Activated CD4-positive, alpha-beta T cell treated with anti-CD3 and anti-CD28 coated beads, Interleukin-2, amount 10 ng/mL, durations not matched to agents 7 days and 5 days (primary cell): ENCODE measurements at regions not wholly inside any gene's neighbourhood (a gene's known extent, or its start where the extent isn't known, plus 50 kb on each side); places are given as distances from the start of the nearest gene placed in this dataset.
"Not testable (repeated sequence)": the region's sequence is repeated elsewhere in the genome, so short reads cannot be mapped to it uniquely, and the experiment has no call there.

ENCODE experiments used
- CTCF ChIA-PET: fragments of 350-600 bp; sonication (Branson Sonifier 250); formaldehyde crosslinking; loops from one replicate; lab custom pipeline; 2021; ENCODE audit warnings: antibody characterized with exemption; lab: Charles Lee
- POLR2A ChIA-PET: fragments of 350-600 bp; sonication (Branson Sonifier 250); formaldehyde crosslinking; loops from one replicate; lab custom pipeline; 2021; ENCODE audit warnings: antibody characterized with exemption; lab: Charles Lee
- DNase-seq: peaks from one replicate; pipeline ENCODE4 v3.0.0-alpha.2; 2020
- H3K27ac Mint-ChIP-seq: one replicate; pipeline ENCODE4 v1.8.0; 2021; ENCODE audit warnings: mild to moderate bottlenecking, moderate library complexity, mixed read lengths
- H3K27me3 Mint-ChIP-seq: one replicate; pipeline ENCODE4 v1.8.0; 2021; ENCODE audit warnings: mixed read lengths
- H3K36me3 Mint-ChIP-seq: one replicate; pipeline ENCODE4 v1.8.0; 2021; ENCODE audit warnings: low read depth, mixed read lengths
- H3K4me1 Mint-ChIP-seq: one replicate; pipeline ENCODE4 v1.8.0; 2021; ENCODE audit warnings: mixed read lengths
- H3K4me3 Mint-ChIP-seq: one replicate; pipeline ENCODE4 v1.8.0; 2021; ENCODE audit warnings: mild to moderate bottlenecking, moderate library complexity, mixed read lengths
- H3K9me3 Mint-ChIP-seq: one replicate; pipeline ENCODE4 v1.8.0; 2021; ENCODE audit warnings: mixed read lengths

DNA sequence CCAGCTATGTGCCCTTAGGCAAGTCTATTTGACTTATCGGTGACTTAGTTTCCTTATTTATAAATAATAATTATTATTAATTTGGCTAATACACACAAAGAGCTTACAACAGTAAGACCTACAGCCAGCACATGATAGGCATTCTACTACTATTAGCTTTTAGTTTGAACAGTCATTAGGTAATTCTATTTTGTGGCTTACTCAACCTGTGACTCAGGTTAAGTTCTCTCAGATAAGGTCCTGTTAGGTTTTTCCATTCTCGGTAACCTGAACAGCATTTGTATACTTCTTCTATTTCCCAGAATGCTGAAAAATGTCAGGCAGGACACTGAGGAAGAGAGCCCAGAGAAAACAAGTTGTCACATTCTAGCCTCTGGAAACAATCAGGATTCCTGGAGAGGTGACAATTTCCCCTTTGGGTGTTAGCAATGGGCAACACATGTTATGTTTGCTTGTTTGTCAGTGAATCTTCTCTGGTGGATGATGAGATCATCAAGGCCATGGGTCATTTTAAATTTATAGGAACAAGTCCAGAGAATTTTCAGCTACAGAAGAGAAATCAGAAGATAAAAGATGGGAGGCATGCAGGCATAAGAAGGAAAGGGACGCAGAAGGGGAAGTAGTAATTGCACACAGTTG, 2144.7 kb downstream of the PCDH7 start:
- H3K4me1 Mint-ChIP-seq: no peaks in the 10 kb centered on the region
- H3K27ac Mint-ChIP-seq: no peak overlapping the region
- H3K9me3 Mint-ChIP-seq: peaks cover 6% of the 10 kb centered on the region
- no peaks in the 10 kb centered on the region for H3K36me3 Mint-ChIP-seq
- ChIA-PET POLR2A (no interaction called here), CTCF (no interaction called here)
- no peaks in the 10 kb centered on the region for H3K27me3 Mint-ChIP-seq
- DNase-seq: no peak
- no peak overlapping the region for H3K4me3 Mint-ChIP-seq

DNA sequence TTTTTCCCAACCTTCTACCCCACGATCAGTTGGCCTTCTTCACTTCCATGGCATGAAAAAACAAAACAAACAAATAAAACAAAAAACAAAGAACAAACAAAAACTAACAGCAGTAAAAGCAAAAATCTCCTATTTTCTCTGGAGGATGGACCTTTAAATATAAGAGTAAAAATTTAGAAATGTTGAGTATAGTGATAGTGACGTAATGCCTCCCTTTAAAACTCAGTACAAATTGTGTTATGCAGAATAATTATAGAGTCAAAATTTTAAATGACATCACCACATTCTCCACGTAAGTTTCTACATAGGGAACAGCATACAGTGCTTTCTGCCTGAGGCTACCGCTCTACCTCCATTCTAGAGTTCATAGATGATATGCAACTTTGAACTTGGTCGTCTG, 2156.4 kb downstream of the PCDH7 start:
- Mint-ChIP-seq H3K4me1 (no peaks in the 10 kb centered on the region), H3K27me3 (no peaks in the 10 kb centered on the region), H3K9me3 (peaks cover 6% of the 10 kb centered on the region), H3K36me3 (no peaks in the 10 kb centered on the region), H3K27ac (no peak overlapping the region), H3K4me3 (no peak overlapping the region)
- CTCF ChIA-PET: no interaction called here
- POLR2A ChIA-PET: no interaction called here
- DNase-seq: no peak

DNA sequence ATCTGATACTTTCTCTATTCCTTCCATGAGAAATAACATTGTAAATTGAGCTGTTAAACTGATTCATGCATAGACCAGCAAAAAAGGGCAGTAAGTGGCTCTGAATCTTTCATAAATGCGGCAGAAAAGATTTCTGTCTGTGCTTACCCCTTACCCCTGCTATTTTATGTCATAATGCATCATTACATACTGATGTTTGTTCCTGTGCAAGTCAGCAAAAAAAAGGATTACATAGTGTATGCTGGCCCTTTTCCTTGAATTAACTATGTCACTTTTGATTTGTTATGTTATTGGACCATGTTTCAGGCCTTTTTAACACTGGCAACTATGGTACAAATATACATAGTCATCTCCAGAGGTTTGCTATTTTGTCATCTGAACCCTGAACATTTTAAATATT, 2159.7 kb downstream of the PCDH7 start:
- POLR2A ChIA-PET: no interaction called here
- no peaks in the 10 kb centered on the region for H3K27me3 Mint-ChIP-seq
- no peak overlapping the region for H3K4me3 Mint-ChIP-seq
- H3K9me3 Mint-ChIP-seq: peaks cover 3% of the 10 kb centered on the region
- no peak overlapping the region for H3K27ac Mint-ChIP-seq
- no peaks in the 10 kb centered on the region for H3K4me1 Mint-ChIP-seq
- CTCF ChIA-PET: no interaction called here
- DNase-seq: no peak
- H3K36me3 Mint-ChIP-seq: no peaks in the 10 kb centered on the region

DNA sequence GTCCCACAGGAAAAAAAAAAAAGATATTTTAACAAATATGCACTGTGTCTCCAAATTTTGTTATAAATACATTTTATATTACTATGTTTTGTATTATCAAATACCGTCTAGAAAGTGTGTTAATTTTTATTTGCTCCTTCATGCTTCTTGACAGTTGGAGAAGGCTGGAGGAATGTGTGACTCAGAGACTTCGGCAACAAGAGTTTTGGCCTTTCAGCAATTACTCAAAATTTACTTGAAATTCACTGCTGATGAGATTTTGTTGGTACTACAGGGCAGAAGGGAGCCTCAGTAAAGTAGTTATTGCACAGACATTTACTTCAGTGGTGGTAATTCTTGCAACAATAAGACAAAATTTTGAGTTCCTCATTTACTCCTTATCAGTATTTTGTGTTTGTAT, 2164.0 kb downstream of the PCDH7 start:
- Mint-ChIP-seq H3K4me1 (no peaks in the 10 kb centered on the region), H3K27me3 (no peaks in the 10 kb centered on the region), H3K27ac (no peak overlapping the region), H3K36me3 (no peaks in the 10 kb centered on the region), H3K4me3 (no peak overlapping the region), H3K9me3 (no peaks in the 10 kb centered on the region)
- ChIA-PET POLR2A (no interaction called here), CTCF (no interaction called here)
- no peak for DNase-seq

DNA sequence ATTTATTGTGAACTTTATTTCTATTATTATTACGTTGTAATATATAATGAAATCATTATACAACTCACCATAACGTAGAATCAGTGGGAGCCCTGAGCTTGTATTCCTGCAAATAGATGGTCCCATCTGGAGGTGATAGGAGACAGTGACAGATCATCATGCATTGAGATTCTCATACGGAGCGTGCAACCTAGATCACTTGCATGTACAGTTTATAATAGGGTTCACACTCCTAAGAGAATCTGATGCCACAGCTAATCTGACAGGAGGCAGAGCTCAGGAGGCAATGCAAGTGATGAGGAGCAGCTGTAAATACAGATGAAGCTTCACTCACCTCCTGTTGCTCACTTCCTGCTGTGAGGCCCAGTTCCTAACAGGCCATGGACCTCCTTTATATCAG, 2170.2 kb downstream of the PCDH7 start:
- DNase-seq: no peak
- no peaks in the 10 kb centered on the region for H3K36me3 Mint-ChIP-seq
- peaks cover 2% of the 10 kb centered on the region for H3K9me3 Mint-ChIP-seq
- no peaks in the 10 kb centered on the region for H3K27me3 Mint-ChIP-seq
- no peak overlapping the region for H3K27ac Mint-ChIP-seq
- H3K4me1 Mint-ChIP-seq: no peaks in the 10 kb centered on the region
- ChIA-PET CTCF (no interaction called here), POLR2A (no interaction called here)
- H3K4me3 Mint-ChIP-seq: no peak overlapping the region

DNA sequence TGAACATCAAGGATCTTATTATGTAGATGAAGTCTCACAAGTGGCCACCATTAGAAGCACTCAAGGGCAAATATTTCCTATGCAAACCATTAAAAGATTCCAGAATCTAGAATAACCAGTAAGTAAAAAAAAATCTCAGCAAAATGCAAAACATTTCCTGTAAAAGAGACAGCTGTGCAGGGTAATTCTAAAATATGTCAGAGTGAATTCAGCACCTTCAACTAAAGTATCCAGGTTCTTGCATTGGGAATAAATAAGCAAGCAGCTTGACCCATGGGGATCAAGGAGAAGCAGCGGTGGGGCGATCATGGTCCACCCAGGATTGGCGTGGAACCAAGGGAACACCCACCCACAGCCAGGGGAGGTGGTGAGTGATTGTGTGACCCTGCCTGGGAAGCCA, 2188.9 kb downstream of the PCDH7 start:
- Mint-ChIP-seq H3K27me3 (no peaks in the 10 kb centered on the region), H3K4me3 (no peak overlapping the region), H3K36me3 (no peaks in the 10 kb centered on the region), H3K9me3 (peaks cover 14% of the 10 kb centered on the region), H3K27ac (no peak overlapping the region), H3K4me1 (no peaks in the 10 kb centered on the region)
- no peak for DNase-seq
- ChIA-PET POLR2A (no interaction called here), CTCF (no interaction called here)

DNA sequence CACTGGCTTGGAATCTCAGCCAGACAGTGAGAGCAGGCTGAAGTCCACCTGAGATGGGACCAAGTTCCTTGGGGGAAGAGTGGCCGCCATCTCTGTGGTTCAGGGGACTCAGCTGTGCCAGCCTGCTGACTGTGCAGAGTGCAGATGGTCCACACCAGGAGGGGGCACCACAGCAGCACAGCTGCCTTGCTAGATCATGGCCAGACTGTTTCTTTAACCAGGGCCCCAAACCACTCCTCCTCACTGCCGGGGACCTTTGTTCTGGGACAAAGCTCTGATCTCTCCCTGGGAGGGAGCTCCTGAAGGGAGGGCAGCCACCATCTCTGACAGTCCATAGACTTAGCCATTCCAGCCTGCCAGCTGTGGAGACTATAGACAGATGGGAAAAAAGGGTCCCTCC, 2189.6 kb downstream of the PCDH7 start:
- ChIA-PET CTCF (no interaction called here), POLR2A (no interaction called here)
- peaks cover 14% of the 10 kb centered on the region for H3K9me3 Mint-ChIP-seq
- H3K27ac Mint-ChIP-seq: no peak overlapping the region
- H3K36me3 Mint-ChIP-seq: no peaks in the 10 kb centered on the region
- H3K4me3 Mint-ChIP-seq: no peak overlapping the region
- no peaks in the 10 kb centered on the region for H3K27me3 Mint-ChIP-seq
- no peaks in the 10 kb centered on the region for H3K4me1 Mint-ChIP-seq
- no peak for DNase-seq

DNA sequence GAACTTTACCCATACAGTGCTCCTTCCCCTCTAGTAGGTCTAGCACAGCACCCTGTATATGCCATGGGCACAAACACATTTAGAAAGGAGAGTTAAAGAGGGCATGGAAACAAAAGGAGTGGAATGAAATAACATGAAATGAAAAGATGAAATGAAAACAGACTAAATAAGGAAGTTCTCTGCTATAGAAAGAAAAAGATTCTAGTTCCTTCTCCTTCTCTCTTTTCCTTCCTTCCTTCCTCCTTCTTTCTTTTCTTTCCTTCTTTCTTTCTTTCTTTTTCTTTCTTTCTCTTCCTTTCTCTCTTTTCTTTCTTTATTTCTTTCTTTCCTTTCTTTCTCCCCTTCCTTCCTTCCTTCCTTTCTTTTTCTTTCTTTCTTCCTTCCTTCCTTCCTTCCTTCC, 2197.4 kb downstream of the PCDH7 start:
- Mint-ChIP-seq H3K9me3 (peaks cover 3% of the 10 kb centered on the region), H3K4me1 (no peaks in the 10 kb centered on the region), H3K36me3 (no peaks in the 10 kb centered on the region), H3K27me3 (no peaks in the 10 kb centered on the region), H3K4me3 (no peak overlapping the region), H3K27ac (no peak overlapping the region)
- DNase-seq: no peak
- POLR2A ChIA-PET: no interaction called here
- CTCF ChIA-PET: no interaction called here

DNA sequence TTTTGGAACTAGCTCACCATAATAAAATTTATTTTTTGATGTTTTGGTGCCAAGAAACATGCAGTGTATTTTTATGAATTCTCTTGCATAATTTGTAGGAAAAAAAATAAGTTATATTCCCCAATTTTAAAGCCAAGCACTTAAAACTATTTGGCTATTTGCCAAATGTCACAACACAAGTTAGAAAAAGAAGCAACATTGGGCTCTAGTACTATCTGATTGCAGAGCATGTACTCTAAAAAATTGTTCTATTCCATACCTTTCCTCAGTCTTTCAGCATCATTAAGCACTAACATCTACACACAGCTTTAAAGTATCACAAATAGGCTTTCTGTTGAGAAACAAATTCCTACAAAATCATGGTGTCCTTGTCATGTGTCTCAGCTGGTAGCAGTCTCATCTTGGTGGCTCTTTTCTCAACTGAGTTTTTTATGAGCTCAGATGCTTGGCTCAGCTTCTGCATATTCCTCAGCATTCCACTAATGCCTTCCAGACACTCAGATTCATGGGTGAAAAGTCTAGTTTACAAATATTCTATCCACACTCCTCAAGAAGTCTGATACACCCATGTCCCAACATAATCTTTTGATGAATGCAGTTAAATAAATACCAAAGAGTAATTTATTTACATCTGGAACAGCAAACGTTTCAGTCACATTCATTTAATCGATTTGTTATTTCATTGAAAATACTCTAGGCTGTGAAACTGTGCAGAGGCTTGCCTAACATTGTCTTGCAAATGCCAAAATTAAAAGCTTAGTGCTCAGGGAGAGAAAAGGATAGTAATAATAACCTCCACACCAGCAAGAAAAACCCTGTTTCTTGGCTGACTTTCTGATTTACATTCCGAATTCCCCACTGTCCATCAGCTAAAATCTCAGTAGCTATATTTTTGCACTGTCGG, 2209.9 kb downstream of the PCDH7 start:
- no peak overlapping the region for H3K27ac Mint-ChIP-seq
- ChIA-PET CTCF (no interaction called here), POLR2A (no interaction called here)
- H3K4me1 Mint-ChIP-seq: no peaks in the 10 kb centered on the region
- no peaks in the 10 kb centered on the region for H3K27me3 Mint-ChIP-seq
- no peak for DNase-seq
- no peak overlapping the region for H3K4me3 Mint-ChIP-seq
- H3K36me3 Mint-ChIP-seq: no peaks in the 10 kb centered on the region
- H3K9me3 Mint-ChIP-seq: peaks cover 8% of the 10 kb centered on the region

DNA sequence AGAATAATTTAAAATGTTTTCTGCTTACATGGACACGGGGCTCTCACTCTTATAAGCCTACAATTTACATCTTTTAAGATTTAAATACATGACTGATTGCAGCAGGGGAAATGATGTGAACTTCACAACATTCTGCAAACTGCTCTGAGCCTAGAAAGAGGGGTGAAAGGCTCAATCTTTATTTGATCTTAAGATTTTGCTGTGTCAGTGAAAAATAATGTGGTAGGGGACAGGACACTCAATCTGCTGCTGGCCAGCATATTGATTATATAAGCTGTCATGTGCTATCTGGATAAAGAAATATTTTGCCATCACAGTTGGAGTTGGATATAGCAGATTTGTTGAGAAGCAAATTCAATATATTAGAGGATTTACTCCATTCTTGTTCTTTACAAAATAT, 2210.5 kb downstream of the PCDH7 start:
- Mint-ChIP-seq H3K36me3 (no peaks in the 10 kb centered on the region), H3K4me1 (no peaks in the 10 kb centered on the region), H3K9me3 (peaks cover 8% of the 10 kb centered on the region), H3K4me3 (no peak overlapping the region), H3K27ac (no peak overlapping the region), H3K27me3 (no peaks in the 10 kb centered on the region)
- DNase-seq: no peak
- POLR2A ChIA-PET: no interaction called here
- CTCF ChIA-PET: no interaction called here

DNA sequence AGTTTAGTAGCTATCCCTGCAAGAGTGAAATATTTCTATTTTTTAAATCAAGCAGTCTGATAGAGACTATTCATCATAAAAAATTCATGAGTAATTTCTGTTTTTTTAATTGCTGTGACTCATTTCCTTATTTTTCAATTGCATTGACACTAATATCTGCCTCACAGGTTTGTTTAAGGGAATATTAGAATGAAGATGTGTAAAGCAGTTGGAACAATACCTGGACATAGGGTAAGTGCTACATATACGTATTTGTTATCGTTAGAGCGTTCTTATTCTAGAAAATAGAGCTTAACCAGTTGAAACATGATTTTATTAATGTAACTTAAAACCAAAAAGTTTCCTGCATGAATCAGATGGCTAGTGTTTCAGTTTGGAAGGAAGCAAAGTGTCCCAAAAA, 2211.3 kb downstream of the PCDH7 start:
- DNase-seq: no peak
- no peak overlapping the region for H3K4me3 Mint-ChIP-seq
- ChIA-PET CTCF (no interaction called here), POLR2A (no interaction called here)
- H3K36me3 Mint-ChIP-seq: no peaks in the 10 kb centered on the region
- no peaks in the 10 kb centered on the region for H3K4me1 Mint-ChIP-seq
- no peaks in the 10 kb centered on the region for H3K27me3 Mint-ChIP-seq
- no peak overlapping the region for H3K27ac Mint-ChIP-seq
- peaks cover 6% of the 10 kb centered on the region for H3K9me3 Mint-ChIP-seq

DNA sequence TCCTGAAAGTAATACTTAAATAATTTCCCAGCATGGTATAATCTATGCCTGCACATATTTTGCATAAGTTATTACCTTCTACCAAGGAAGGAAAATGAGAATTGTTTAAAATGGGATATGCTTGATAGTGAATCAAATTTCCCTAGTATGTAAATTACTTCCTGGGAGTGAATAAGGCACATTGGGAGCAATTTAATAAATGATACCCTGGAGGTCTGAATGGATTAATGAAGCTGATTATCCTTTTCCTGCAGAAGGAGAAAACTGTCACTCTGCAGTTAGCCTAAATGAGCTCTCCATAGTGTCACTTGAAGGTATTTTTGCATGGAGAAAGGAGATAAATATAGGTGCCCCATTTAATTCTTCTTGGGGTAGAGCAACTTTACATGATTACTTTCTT, 2212.0 kb downstream of the PCDH7 start:
- H3K27me3 Mint-ChIP-seq: no peaks in the 10 kb centered on the region
- ChIA-PET CTCF (interaction anchor here (1.0 kb wide), 1 partner anchor 13 kb away, joined by 3 read pairs; no protein-coding TSS in a partner anchor), POLR2A (no interaction called here)
- no peaks in the 10 kb centered on the region for H3K4me1 Mint-ChIP-seq
- no peak for DNase-seq
- no peaks in the 10 kb centered on the region for H3K36me3 Mint-ChIP-seq
- H3K4me3 Mint-ChIP-seq: no peak overlapping the region
- no peak overlapping the region for H3K27ac Mint-ChIP-seq
- H3K9me3 Mint-ChIP-seq: peaks cover 6% of the 10 kb centered on the region

DNA sequence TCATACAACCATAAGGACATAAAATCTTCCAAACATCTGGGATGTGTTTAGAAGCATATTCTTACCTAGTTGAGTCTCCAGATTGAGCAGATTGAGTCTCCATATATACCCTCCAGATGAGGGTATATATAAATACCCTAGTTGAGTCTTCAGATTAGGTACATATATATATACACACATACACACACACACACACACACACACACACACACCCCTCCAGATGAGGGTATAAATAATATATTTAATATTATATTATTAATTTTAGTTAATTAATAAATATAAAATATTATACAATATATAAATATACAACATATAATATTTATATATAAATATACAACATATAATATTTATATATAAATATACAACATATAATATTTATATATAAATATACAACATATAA, 2219.1 kb downstream of the PCDH7 start:
- H3K27ac Mint-ChIP-seq, CTCF ChIA-PET, H3K9me3 Mint-ChIP-seq, H3K4me1 Mint-ChIP-seq, POLR2A ChIA-PET, H3K36me3 Mint-ChIP-seq, DNase-seq, H3K4me3 Mint-ChIP-seq, H3K27me3 Mint-ChIP-seq: not testable (repeated sequence)
